ENCODE measurements at regions not wholly inside any gene's neighbourhood (a gene's known extent, or its start where the extent isn't known, plus 50 kb on each side); places are given as distances from the start of the nearest gene placed in this dataset.

GRCh38 chr10:21032587-21033319 lies 135.6 kb upstream of the NEBL start:
- TF ChIP-seq CTCF (IDR thresholded peaks at IDR 0.05) (no peak), POLR2AphosphoS5 (IDR thresholded peaks at IDR 0.05) (no peak), EP300 (IDR thresholded peaks at IDR 0.05) (no peak)

Measured in stomach (tissue), 4 donors.